ENCODE measurements at regions not wholly inside any gene's neighbourhood (a gene's known extent, or its start where the extent isn't known, plus 50 kb on each side); places are given as distances from the start of the nearest gene placed in this dataset.
A peak's percentile ranks its signal among the peaks of the same experiment; 100 is the strongest.

DNA sequence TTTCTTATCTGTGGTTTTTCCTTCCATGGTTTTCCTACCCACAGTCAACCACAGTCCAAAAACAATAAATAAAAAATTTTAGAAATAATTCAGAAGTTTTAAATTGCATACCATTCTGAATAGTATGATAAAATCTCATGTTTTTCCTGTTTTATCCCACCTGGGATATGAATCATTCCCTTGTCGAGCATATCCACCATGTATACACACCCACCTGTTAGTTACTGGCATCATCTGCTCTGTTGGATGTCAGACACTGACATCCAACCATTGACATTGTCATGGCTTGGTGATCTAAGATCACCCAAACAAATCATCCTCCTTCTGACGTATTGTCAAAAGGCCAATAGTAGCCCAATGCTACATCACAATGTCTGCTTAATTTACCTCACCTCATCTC lies 749.8 kb downstream of the TNS3 start:
- no peaks in the 10 kb centered on the region for H3K4me1 ChIP-seq
- DNase-seq = no peak
- H3K36me3 ChIP-seq = no peaks in the 10 kb centered on the region
- H3K27ac ChIP-seq = no peak overlapping the region
- H3K27me3 ChIP-seq = no peaks in the 10 kb centered on the region
- no peak overlapping the region for H3K4me3 ChIP-seq
- no peak for ATAC-seq
- peaks cover 0 to 16% of the 10 kb centered on the region in 2 donors for H3K9me3 ChIP-seq
- intact Hi-C loops (cut with DNase I) = no loop called here
- TF ChIP-seq, protein P1, sequence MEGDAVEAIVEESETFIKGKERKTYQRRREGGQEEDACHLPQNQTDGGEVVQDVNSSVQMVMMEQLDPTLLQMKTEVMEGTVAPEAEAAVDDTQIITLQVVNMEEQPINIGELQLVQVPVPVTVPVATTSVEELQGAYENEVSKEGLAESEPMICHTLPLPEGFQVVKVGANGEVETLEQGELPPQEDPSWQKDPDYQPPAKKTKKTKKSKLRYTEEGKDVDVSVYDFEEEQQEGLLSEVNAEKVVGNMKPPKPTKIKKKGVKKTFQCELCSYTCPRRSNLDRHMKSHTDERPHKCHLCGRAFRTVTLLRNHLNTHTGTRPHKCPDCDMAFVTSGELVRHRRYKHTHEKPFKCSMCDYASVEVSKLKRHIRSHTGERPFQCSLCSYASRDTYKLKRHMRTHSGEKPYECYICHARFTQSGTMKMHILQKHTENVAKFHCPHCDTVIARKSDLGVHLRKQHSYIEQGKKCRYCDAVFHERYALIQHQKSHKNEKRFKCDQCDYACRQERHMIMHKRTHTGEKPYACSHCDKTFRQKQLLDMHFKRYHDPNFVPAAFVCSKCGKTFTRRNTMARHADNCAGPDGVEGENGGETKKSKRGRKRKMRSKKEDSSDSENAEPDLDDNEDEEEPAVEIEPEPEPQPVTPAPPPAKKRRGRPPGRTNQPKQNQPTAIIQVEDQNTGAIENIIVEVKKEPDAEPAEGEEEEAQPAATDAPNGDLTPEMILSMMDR (IDR thresholded peaks at IDR 0.05) = no peak

DNA sequence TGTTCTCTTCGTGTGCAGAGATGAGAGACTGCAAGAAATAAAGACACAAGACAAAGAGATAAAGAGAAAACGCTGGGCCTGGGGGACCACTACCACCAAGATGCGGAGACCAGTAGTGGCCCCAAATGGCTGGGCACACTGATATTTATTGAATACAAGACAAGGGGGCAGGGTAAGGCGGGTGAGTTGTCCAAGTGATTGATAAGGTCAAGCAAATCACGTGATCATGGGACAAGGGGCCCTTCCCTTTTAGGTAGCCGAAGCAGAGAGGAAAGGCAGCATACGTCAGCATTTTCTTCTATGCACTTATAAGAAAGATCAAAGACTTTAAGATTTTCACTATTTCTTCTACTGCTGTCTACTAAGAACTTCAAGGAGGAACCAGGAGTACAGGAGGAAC lies 762.1 kb downstream of the TNS3 start:
- no peaks in the 10 kb centered on the region for H3K27me3 ChIP-seq
- no peaks in the 10 kb centered on the region for H3K4me1 ChIP-seq
- no peak overlapping the region for H3K4me3 ChIP-seq
- no peak overlapping the region for H3K27ac ChIP-seq
- no peak for DNase-seq
- intact Hi-C loops (cut with DNase I) = no loop called here
- H3K36me3 ChIP-seq = no peaks in the 10 kb centered on the region
- ATAC-seq = no peak
- peaks cover 0 to 38% of the 10 kb centered on the region in 2 donors for H3K9me3 ChIP-seq
- TF ChIP-seq, protein P1 (IDR thresholded peaks at IDR 0.05) = no peak

GRCh38 chr7:46814516-46815250 lies 767.2 kb downstream of the TNS3 start:
- Histone ChIP-seq H3K27me3 (no peaks in the 10 kb centered on the region), H3K27ac (no peak overlapping the region), H3K4me1 (no peaks in the 10 kb centered on the region), H3K9me3 (peaks cover 0 to 27% of the 10 kb centered on the region in 2 donors), H3K36me3 (no peaks in the 10 kb centered on the region), H3K4me3 (no peak overlapping the region)
- TF ChIP-seq, protein P1 (IDR thresholded peaks at IDR 0.05) = no peak
- ATAC-seq = no peak
- intact Hi-C loops (cut with DNase I) = no loop called here
- DNase-seq = no peak

DNA sequence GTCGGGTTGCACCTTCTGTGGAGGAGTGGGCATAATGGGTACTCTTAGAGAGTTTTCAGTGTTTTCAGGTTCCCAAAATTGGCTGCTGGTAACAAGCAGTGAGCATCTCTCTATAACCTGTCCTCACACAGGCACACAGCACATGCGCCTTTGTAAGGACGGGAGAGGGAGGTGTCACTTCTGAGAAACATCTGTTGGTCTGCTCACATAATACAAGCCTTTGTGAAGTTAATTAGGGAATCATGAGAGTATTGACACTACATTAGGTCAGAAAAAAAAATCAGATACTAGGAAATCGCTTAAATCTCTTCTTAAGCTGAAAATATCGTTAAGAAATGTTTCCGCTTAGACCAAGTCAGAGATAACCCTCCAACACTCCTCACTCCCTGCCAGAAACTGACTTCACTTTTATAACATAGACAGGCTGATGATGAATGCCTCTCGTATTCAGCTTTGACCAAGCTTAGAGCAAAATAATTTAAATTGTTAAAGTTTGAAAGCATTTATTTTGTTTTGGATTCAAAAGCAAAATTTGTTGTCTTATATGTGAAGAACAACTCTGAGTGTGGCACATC lies 769.7 kb downstream of the TNS3 start:
- Histone ChIP-seq H3K36me3 (no peaks in the 10 kb centered on the region), H3K9me3 (peaks cover 0 to 19% of the 10 kb centered on the region in 2 donors), H3K4me3 (no peak overlapping the region), H3K4me1 (no peaks in the 10 kb centered on the region), H3K27ac (no peak overlapping the region), H3K27me3 (no peaks in the 10 kb centered on the region)
- no peak for ATAC-seq
- TF ChIP-seq, protein P1 (IDR thresholded peaks at IDR 0.05) = no peak
- peak in 2 of 4 donors; percentile 18 to 30 for DNase-seq
- intact Hi-C loops (cut with DNase I) = no loop called here

GRCh38 chr7:46811529-46811928 lies 770.4 kb downstream of the TNS3 start:
- TF ChIP-seq, protein P1 (IDR thresholded peaks at IDR 0.05) = no peak
- Histone ChIP-seq H3K9me3 (peaks cover 0 to 13% of the 10 kb centered on the region in 2 donors), H3K27ac (no peak overlapping the region), H3K4me1 (no peaks in the 10 kb centered on the region), H3K4me3 (no peak overlapping the region), H3K36me3 (no peaks in the 10 kb centered on the region), H3K27me3 (no peaks in the 10 kb centered on the region)
- peak; percentile 77 for ATAC-seq
- intact Hi-C loops (cut with DNase I) = no loop called here
- peak in 3 of 4 donors; percentile 18 to 40 (median 40) for DNase-seq

All from left lung (tissue), 4 donors.